SK-N-SH treated with all-trans-retinoic acid at 6 μM for 48 hours (cell line): ENCODE measurements at regions not wholly inside any gene's neighbourhood (a gene's known extent, or its start where the extent isn't known, plus 50 kb on each side); places are given as distances from the start of the nearest gene placed in this dataset.

ENCODE experiments used
- ARNTL ChIP-seq: fragments of 450-650 bp; formaldehyde crosslinking; IDR thresholded peaks from 2 replicates; pipeline ENCODE4 v1.5.0; 2020; ENCODE audit warnings: low read depth, mild to moderate bottlenecking, moderate library complexity, borderline replicate concordance
- CREB5 ChIP-seq: fragments of 250-450 bp; sonication (Bioruptor Pico); IDR thresholded peaks from 2 replicates; pipeline ENCODE4 v1.5.1; 2020; ENCODE audit warnings: low read depth, mild to moderate bottlenecking, moderate library complexity
- CSRNP3 ChIP-seq: fragments of 250-450 bp; sonication (Bioruptor Pico); IDR thresholded peaks from 2 replicates; pipeline ENCODE4 v1.5.1; 2021; ENCODE audit warnings: mild to moderate bottlenecking, moderate library complexity
- GLIS3 ChIP-seq: fragments of 250-450 bp; sonication (Bioruptor Pico); IDR thresholded peaks from 2 replicates; pipeline ENCODE4 v1.5.0; 2020; ENCODE audit warnings: mild to moderate bottlenecking, moderate library complexity
- ISL1 ChIP-seq: fragments of 250-450 bp; sonication (Bioruptor Pico); IDR thresholded peaks from 2 replicates; pipeline ENCODE4 v2.1.2; 2022; ENCODE audit warnings: mild to moderate bottlenecking, moderate library complexity
- OSR1 ChIP-seq: fragments of 250-450 bp; sonication (Bioruptor Pico); IDR thresholded peaks from 2 replicates; pipeline ENCODE4 v1.8.0; 2022; ENCODE audit warnings: moderate library complexity, mild to moderate bottlenecking, inconsistent platforms
- PATZ1 ChIP-seq: fragments of 250-450 bp; sonication (Bioruptor Pico); IDR thresholded peaks from 2 replicates; pipeline ENCODE4 v1.8.0; 2020; ENCODE audit warnings: mild to moderate bottlenecking, moderate library complexity, borderline replicate concordance
- POU6F1 ChIP-seq: fragments of 250-450 bp; sonication (Bioruptor Pico); IDR thresholded peaks from 2 replicates; pipeline ENCODE4 v1.8.0; 2021; ENCODE audit warnings: low read depth, mild to moderate bottlenecking, moderate library complexity, borderline replicate concordance
- RARB ChIP-seq: fragments of 250-450 bp; sonication (Bioruptor Pico); IDR thresholded peaks from 2 replicates; pipeline ENCODE4 v1.8.0; 2021; ENCODE audit warnings: mild to moderate bottlenecking, moderate library complexity
- SNAI2 ChIP-seq: fragments of 250-450 bp; sonication (Bioruptor Pico); IDR thresholded peaks from 2 replicates; pipeline ENCODE4 v1.5.0; 2020; ENCODE audit warnings: mild to moderate bottlenecking, moderate library complexity
- TCF4 ChIP-seq: fragments of 250-450 bp; sonication (Bioruptor Pico); IDR thresholded peaks from 2 replicates; pipeline ENCODE4 v1.8.0; 2021; ENCODE audit warnings: mild to moderate bottlenecking, moderate library complexity, borderline replicate concordance
- TOX ChIP-seq: fragments of 250-450 bp; sonication (Bioruptor Pico); IDR thresholded peaks from 2 replicates; pipeline ENCODE4 v1.8.0; 2021; ENCODE audit warnings: mild to moderate bottlenecking, moderate library complexity, borderline replicate concordance
- ZFP3 ChIP-seq: fragments of 250-450 bp; sonication (Bioruptor Pico); IDR thresholded peaks from 2 replicates; pipeline ENCODE4 v1.5.0; 2020; ENCODE audit warnings: mild to moderate bottlenecking, moderate library complexity
- ZFP30 ChIP-seq: fragments of 450-650 bp; formaldehyde crosslinking; IDR thresholded peaks from 2 replicates; pipeline ENCODE4 v1.5.0; 2022; ENCODE audit warnings: mild to moderate bottlenecking, moderate library complexity

- TF ChIP-seq TOX (CRISPR knock-in tag) (no peak), PATZ1 (CRISPR knock-in tag) (no peak), CSRNP3 (no peak), SNAI2 (no peak), ISL1 (CRISPR knock-in tag) (no peak), GLIS3 (no peak), CREB5 (no peak), POU6F1 (no peak), ARNTL (CRISPR knock-in tag) (no peak), TCF4 (CRISPR knock-in tag) (no peak), RARB (CRISPR knock-in tag) (no peak), OSR1 (CRISPR knock-in tag) (no peak), ZFP30 (CRISPR knock-in tag) (no peak), ZFP3 (CRISPR knock-in tag) (no peak)
These were observed 1579.9 kb downstream of the MRPL39 start for GRCh38 chr21:24027396-24027795.
